ENCODE measurements at regions not wholly inside any gene's neighbourhood (a gene's known extent, or its start where the extent isn't known, plus 50 kb on each side); places are given as distances from the start of the nearest gene placed in this dataset.

DNA sequence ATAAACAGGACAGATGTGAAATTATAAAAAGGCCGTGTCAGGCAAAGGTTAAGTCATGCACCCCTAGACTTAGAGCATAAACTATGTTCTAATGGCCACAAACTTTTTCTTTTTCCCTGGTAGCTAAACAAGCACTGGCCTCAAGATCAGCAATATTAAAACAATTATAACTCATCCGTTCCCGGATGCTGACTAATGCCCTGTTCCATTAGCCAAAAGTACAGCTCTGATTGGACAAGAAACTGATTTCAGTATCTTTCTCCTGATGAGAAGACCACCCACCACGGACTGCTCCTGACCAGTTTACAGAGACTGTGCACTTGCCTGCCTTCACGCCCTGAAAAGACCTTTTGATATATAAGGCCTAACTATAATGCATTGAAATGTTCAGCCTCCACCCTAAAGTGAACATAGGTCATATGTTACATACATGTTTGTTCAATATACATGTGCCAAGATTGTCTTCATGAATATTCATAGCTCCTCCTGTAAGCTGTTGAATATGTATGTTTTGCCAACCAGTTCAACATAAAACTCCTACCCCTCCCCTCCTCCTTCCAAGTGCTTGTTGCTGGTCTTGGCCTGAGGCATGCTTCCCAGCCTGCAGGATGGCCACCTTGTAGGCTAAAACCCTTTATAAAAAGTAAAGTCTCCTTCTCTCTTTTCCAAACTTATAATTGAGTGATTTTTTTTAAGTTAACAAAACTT is 162.0 kb downstream of the IPO8 start:
- POLR2A ChIA-PET (ENCODE audit: unreplicated experiment): no interaction called here
- Histone ChIP-seq H3K18ac (ENCODE audit: low read depth, low read length) (no peak overlapping the region), H3K4me3 (ENCODE audit: insufficient read depth, low read depth, low read length) (no peak overlapping the region), H4K5ac (ENCODE audit: low read depth, low read length) (no peak overlapping the region), H3K9ac (ENCODE audit: low read depth, low read length) (no peak overlapping the region), H3K27me3 (ENCODE audit: control insufficient read depth, insufficient read depth, low read length) (no peaks in the 10 kb centered on the region; the same call in 1 of the 2 replicates), H3K36me3 (ENCODE audit: control insufficient read depth, insufficient read depth, low read length) (no peaks in the 10 kb centered on the region), H3K27ac (ENCODE audit: insufficient read depth, low read length) (no peak overlapping the region), H3K79me1 (ENCODE audit: low read depth in 1 of 2, low read length in 2 of 2) (no peaks in the 10 kb centered on the region), H2AFZ (replicated peaks; ENCODE audit: low read length, poor library complexity) (no peak overlapping the region), H4K91ac (ENCODE audit: insufficient read depth, low read depth, low read length) (no peak overlapping the region), H2AK9ac (replicated peaks; ENCODE audit: low read depth, low read length, poor library complexity) (no peak overlapping the region), H3K23ac (ENCODE audit: low read depth, low read length) (no peak overlapping the region), H2BK5ac (ENCODE audit: low read depth, low read length, poor library complexity, severe bottlenecking) (no peak overlapping the region), H2BK20ac (ENCODE audit: low read depth, low read length) (no peak overlapping the region), H2AK5ac (ENCODE audit: low read depth, low read length) (no peak overlapping the region), H3K9me1 (ENCODE audit: insufficient read depth, low read length) (no peaks in the 10 kb centered on the region), H2BK120ac (ENCODE audit: low read depth, low read length) (no peak overlapping the region), H3K4me1 (ENCODE audit: control insufficient read depth, insufficient read depth, low read length) (no peaks in the 10 kb centered on the region), H2BK15ac (ENCODE audit: low read depth, low read length) (no peak overlapping the region; the same call in 2 of the 3 replicates), H3K14ac (replicated peaks; ENCODE audit: low read depth, low read length) (no peak overlapping the region), H4K8ac (ENCODE audit: low read depth in 2 of 2, low read length in 2 of 2) (no peak overlapping the region), H3K4ac (ENCODE audit: low read depth, low read length) (no peak overlapping the region), H3K9me3 (ENCODE audit: control insufficient read depth, insufficient read depth, low read length) (no peaks in the 10 kb centered on the region), H3K4me2 (ENCODE audit: low read depth, low read length) (no peak overlapping the region), H4K20me1 (ENCODE audit: insufficient read depth, low read length) (no peaks in the 10 kb centered on the region), H3K56ac (ENCODE audit: extremely low read depth, insufficient read depth, low read length) (no peak overlapping the region)
- in situ Hi-C loops (cut with MboI; ENCODE audit: low sequenced_read_pairs): no loop called here
- DNase-seq: peak; percentile 1
- ATAC-seq (ENCODE audit: low read depth): peak; percentile 37
- dilution Hi-C loops (cut with HindIII; ENCODE audit: low sequenced_read_pairs, unreplicated experiment): no loop called here
- intact Hi-C loops (cut with micrococcal nuclease): no loop called here
- no peak for TF ChIP-seq MAZ (IDR thresholded peaks at IDR 0.05; ENCODE audit: borderline replicate concordance, low read depth, low read length)
- no peak for TF ChIP-seq CHD1 (IDR thresholded peaks at IDR 0.05; ENCODE audit: low read depth, low read length)
- no peak for TF ChIP-seq FOS (IDR thresholded peaks at IDR 0.05; ENCODE audit: low read depth, low read length)
- TF ChIP-seq, protein P1, sequence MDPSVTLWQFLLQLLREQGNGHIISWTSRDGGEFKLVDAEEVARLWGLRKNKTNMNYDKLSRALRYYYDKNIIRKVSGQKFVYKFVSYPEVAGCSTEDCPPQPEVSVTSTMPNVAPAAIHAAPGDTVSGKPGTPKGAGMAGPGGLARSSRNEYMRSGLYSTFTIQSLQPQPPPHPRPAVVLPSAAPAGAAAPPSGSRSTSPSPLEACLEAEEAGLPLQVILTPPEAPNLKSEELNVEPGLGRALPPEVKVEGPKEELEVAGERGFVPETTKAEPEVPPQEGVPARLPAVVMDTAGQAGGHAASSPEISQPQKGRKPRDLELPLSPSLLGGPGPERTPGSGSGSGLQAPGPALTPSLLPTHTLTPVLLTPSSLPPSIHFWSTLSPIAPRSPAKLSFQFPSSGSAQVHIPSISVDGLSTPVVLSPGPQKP (IDR thresholded peaks at IDR 0.05; ENCODE audit: borderline replicate concordance, low read depth, low read length): no peak
- BruUV-seq (replicated peaks): no TSS peak
- CTCF ChIA-PET: no interaction called here
- no CpG with 5 or more reads among the region's 5 CpGs for WGBS, 2 experiments (ENCODE audit: extremely low coverage in 2 of 2, insufficient read length in 1 of 2)
